HEK293 (cell line): ENCODE measurements at regions not wholly inside any gene's neighbourhood (a gene's known extent, or its start where the extent isn't known, plus 50 kb on each side); places are given as distances from the start of the nearest gene placed in this dataset.

Source experiments
- AEBP2 ChIP-seq: fragments of 450-650 bp; formaldehyde crosslinking; IDR thresholded peaks from 2 replicates; pipeline ENCODE4 v1.5.1; 2016; ENCODE audit warnings: missing biosample characterization, missing genetic modification characterization, borderline replicate concordance
- CTCF ChIP-seq: fragments of 450-650 bp; formaldehyde crosslinking; IDR thresholded peaks from 2 replicates; pipeline ENCODE4 v1.5.1; 2016; ENCODE audit warnings: missing biosample characterization, missing genetic modification characterization
- PRDM2 ChIP-seq: fragments of 450-650 bp; formaldehyde crosslinking; IDR thresholded peaks from 2 replicates; pipeline ENCODE4 v1.5.1; 2016; ENCODE audit warnings: missing biosample characterization, missing genetic modification characterization, borderline replicate concordance
- ZNF2 ChIP-seq: fragments of 450-650 bp; formaldehyde crosslinking; IDR thresholded peaks from 2 replicates; pipeline ENCODE4 v1.5.1; 2016; ENCODE audit warnings: missing biosample characterization, missing genetic modification characterization
- ZNF24 ChIP-seq: fragments of 450-650 bp; formaldehyde crosslinking; IDR thresholded peaks from 2 replicates; pipeline ENCODE4 v1.5.1; 2016; ENCODE audit warnings: missing biosample characterization, missing genetic modification characterization
- ZNF324 ChIP-seq: fragments of 450-650 bp; formaldehyde crosslinking; IDR thresholded peaks from 2 replicates; pipeline ENCODE4 v1.5.1; 2016; ENCODE audit warnings: missing biosample characterization, missing genetic modification characterization
- ZNF558 ChIP-seq: fragments of 450-650 bp; formaldehyde crosslinking; IDR thresholded peaks from 2 replicates; pipeline ENCODE4 v1.5.1; 2016; ENCODE audit warnings: missing biosample characterization, missing genetic modification characterization
- ZNF658 ChIP-seq: fragments of 450-650 bp; formaldehyde crosslinking; IDR thresholded peaks from 2 replicates; pipeline ENCODE4; 2016; ENCODE audit warnings: missing biosample characterization, missing genetic modification characterization

GRCh38 chr13:62659365-62659764 is 1243.7 kb upstream of the PCDH20 start:
- no peak for TF ChIP-seq ZNF24 (tag by site-specific recombination)
- no peak for TF ChIP-seq ZNF658 (tag by site-specific recombination)
- TF ChIP-seq CTCF (tag by site-specific recombination), result no peak
- no peak for TF ChIP-seq ZNF2
- TF ChIP-seq AEBP2, result no peak
- TF ChIP-seq ZNF558, result no peak
- TF ChIP-seq PRDM2 (tag by site-specific recombination), result no peak
- TF ChIP-seq ZNF324, result no peak
